Gastroesophageal sphincter (tissue), 2 donors: ENCODE measurements at regions not wholly inside any gene's neighbourhood (a gene's known extent, or its start where the extent isn't known, plus 50 kb on each side); places are given as distances from the start of the nearest gene placed in this dataset.

Experiments used
- POLR2A ChIP-seq, 2 donors: fragments of 450-650 bp; IDR thresholded peaks; one replicate each; pipeline ENCODE4 v1.6.1; 2017; ENCODE audit warnings: antibody characterized with exemption in 2 of 2, mild to moderate bottlenecking in 2 of 2, moderate library complexity in 1 of 2
- POLR2AphosphoS5 ChIP-seq: sonication (generic); formaldehyde crosslinking; IDR thresholded peaks from one replicate; pipeline ENCODE4 v1.6.1; 2017; ENCODE audit warnings: antibody characterized with exemption

- TF ChIP-seq POLR2AphosphoS5 (no peak), POLR2A (IDR thresholded peaks at IDR 0.05) (no peak)
These were observed 57.9 kb upstream of the RNF38 start for GRCh38 chr9:36457836-36458429.
